GM19463 (cell line): ENCODE measurements at regions not wholly inside any gene's neighbourhood (a gene's known extent, or its start where the extent isn't known, plus 50 kb on each side); places are given as distances from the start of the nearest gene placed in this dataset.

Source experiments
- ATAC-seq: cut with Tn5 transposase; IDR thresholded peaks from one replicate; pipeline ENCODE4 v1.9.1; 2021; ENCODE audit warnings: mild to moderate bottlenecking, moderate library complexity; ENCODE audit not compliant: unreplicated experiment

- no peak for ATAC-seq
Measured at GRCh38 chr1:29458737-29459619, 222.7 kb downstream of the PTPRU start.

- ATAC-seq = no peak
Measured at GRCh38 chr1:29457496-29458368, 221.4 kb downstream of the PTPRU start.

- no peak for ATAC-seq
Measured at GRCh38 chr1:29456685-29457435, 220.5 kb downstream of the PTPRU start.

- ATAC-seq = no peak
Measured at GRCh38 chr1:29455781-29456180, 219.5 kb downstream of the PTPRU start.

GRCh38 chr1:29454616-29455380 lies 218.5 kb downstream of the PTPRU start:
- ATAC-seq = no peak

- no peak for ATAC-seq
Measured at GRCh38 chr1:29453502-29454240, 217.3 kb downstream of the PTPRU start.

- no peak for ATAC-seq
Measured at GRCh38 chr1:29452463-29453230, 216.3 kb downstream of the PTPRU start.

- no peak for ATAC-seq
Measured at GRCh38 chr1:29451368-29451892, 215.1 kb downstream of the PTPRU start.

GRCh38 chr1:29450591-29450990 lies 214.3 kb downstream of the PTPRU start:
- ATAC-seq = no peak

- no peak for ATAC-seq
Measured at GRCh38 chr1:29448456-29449235, 212.3 kb downstream of the PTPRU start.

GRCh38 chr1:29447368-29447767 lies 211.0 kb downstream of the PTPRU start:
- ATAC-seq = no peak

- ATAC-seq = no peak
Measured at GRCh38 chr1:29444782-29445729, 208.7 kb downstream of the PTPRU start.

- ATAC-seq = no peak
Measured at GRCh38 chr1:29444081-29444715, 207.9 kb downstream of the PTPRU start.

GRCh38 chr1:29441916-29442668 lies 205.8 kb downstream of the PTPRU start:
- ATAC-seq = no peak

- ATAC-seq = no peak
Measured at GRCh38 chr1:29439615-29440014, 203.3 kb downstream of the PTPRU start.

- ATAC-seq = no peak
Measured at GRCh38 chr1:29438991-29439390, 202.7 kb downstream of the PTPRU start.
